Gastrocnemius medialis (tissue), 4 donors: ENCODE measurements at regions not wholly inside any gene's neighbourhood (a gene's known extent, or its start where the extent isn't known, plus 50 kb on each side); places are given as distances from the start of the nearest gene placed in this dataset.

ENCODE experiments used
- ATAC-seq, 2 donors: fragments of 150-250 bp; one replicate each; pipeline ENCODE4 v1.9.1; 2016
- DNase-seq, 2 donors: peaks; one replicate each; pipeline ENCODE4 v3.0.0-alpha.2; 2019
- H3K27ac ChIP-seq, 4 donors: fragments of 200-600 bp; sonication (generic); 1 replicate in 1 of 4; 2 replicates in 3 of 4; pipeline ENCODE4 v1.5.1; 2016 to 2018; ENCODE audit warnings: mild to moderate bottlenecking in 2 of 4, moderate library complexity in 1 of 4
- H3K27me3 ChIP-seq, 3 donors: fragments of 200-600 bp; sonication (generic) in 2 of 3; 1 replicate in 1 of 3; 2 replicates in 2 of 3; pipeline versions ENCODE4 v1.5.1 to v1.6.0; 2016 to 2019; ENCODE audit warnings: mild to moderate bottlenecking in 1 of 3, moderate library complexity in 1 of 3
- H3K36me3 ChIP-seq, 2 donors: fragments of 200-600 bp; sonication (generic) in 1 of 2; one replicate each; pipeline ENCODE4 v1.5.1; 2017 to 2018
- H3K4me1 ChIP-seq, 2 donors: fragments of 200-600 bp; sonication (generic) in 1 of 2; one replicate each; pipeline ENCODE4 v1.5.1; 2016 to 2017; ENCODE audit warnings: mild to moderate bottlenecking in 2 of 2
- H3K4me3 ChIP-seq, 4 donors: fragments of 200-600 bp; sonication (generic) in 3 of 4; 1 replicate in 1 of 4; 2 replicates in 3 of 4; pipeline ENCODE4 v1.5.1; 2016 to 2019; ENCODE audit warnings: mild to moderate bottlenecking in 2 of 4
- H3K9me3 ChIP-seq, 3 donors: fragments of 200-600 bp; sonication (generic) in 2 of 3; 1 replicate in 1 of 3; 2 replicates in 2 of 3; pipeline ENCODE4 v1.5.1; 2016 to 2019
- CTCF ChIP-seq, 5 experiments: fragments of 450-650 bp in 3 of 5; fragments of 200-600 bp in 2 of 5; sonication (generic) in 2 of 5; IDR thresholded peaks in 4 of 5; conservative IDR thresholded peaks in 1 of 5; 1 replicate in 4 of 5; 2 replicates in 1 of 5; pipeline ENCODE4 v1.5.1; 2016 to 2019; ENCODE audit warnings: antibody characterized with exemption in 5 of 5, mild to moderate bottlenecking in 3 of 5, moderate library complexity in 3 of 5
- POLR2A ChIP-seq, 2 donors: fragments of 450-650 bp; IDR thresholded peaks; one replicate each; pipeline ENCODE4 v1.6.1; 2017; ENCODE audit warnings: antibody characterized with exemption in 2 of 2, mild to moderate bottlenecking in 2 of 2, moderate library complexity in 2 of 2
- in situ Hi-C, 4 donors: fragments of 200-750 bp; cut with MboI; loops; one replicate each; pipeline versions ENCODE4 v1.15.0 to v1.8.0; 2017; ENCODE audit warnings: low sequenced_read_pairs in 4 of 4
- intact Hi-C: fragments of 100-400 bp; cut with DNase I; formaldehyde crosslinking; loops from one replicate; pipeline ENCODE4 v1.15.1; 2023; ENCODE audit warnings: low total_unique reads

GRCh38 chr21:27713154-27714109 is 746.5 kb upstream of the ADAMTS5 start:
- in situ Hi-C loops (loop anchor here (25.0 kb wide), 2 partner anchors 624 to 1024 kb away; no protein-coding TSS in a partner anchor), intact Hi-C loops (no loop called here)
- no peak overlapping the region for H3K27ac ChIP-seq
- ATAC-seq = no peak
- no peaks in the 10 kb centered on the region for H3K4me1 ChIP-seq
- no peak for TF ChIP-seq CTCF (IDR thresholded peaks at IDR 0.05 in 4 of 5, conservative IDR thresholded peaks at IDR 0.05 in 1 of 5)
- no peaks in the 10 kb centered on the region for H3K27me3 ChIP-seq
- H3K9me3 ChIP-seq = no peaks in the 10 kb centered on the region
- no peak overlapping the region for H3K4me3 ChIP-seq
- no peak for DNase-seq
- no peaks in the 10 kb centered on the region for H3K36me3 ChIP-seq

GRCh38 chr21:27704567-27705166 is 737.8 kb upstream of the ADAMTS5 start:
- H3K9me3 ChIP-seq = no peaks in the 10 kb centered on the region
- TF ChIP-seq POLR2A (IDR thresholded peaks at IDR 0.05) (no peak), CTCF (IDR thresholded peaks at IDR 0.05 in 4 of 5, conservative IDR thresholded peaks at IDR 0.05 in 1 of 5) (no peak)
- no peaks in the 10 kb centered on the region for H3K36me3 ChIP-seq
- H3K27ac ChIP-seq = no peak overlapping the region
- H3K27me3 ChIP-seq = no peaks in the 10 kb centered on the region
- ATAC-seq = no peak
- DNase-seq = no peak
- intact Hi-C loops = loop anchor here (10.0 kb wide), 2 partner anchors 630 to 930 kb away; no protein-coding TSS in a partner anchor
- in situ Hi-C loops = loop anchor here (5.0 to 25.0 kb wide), 7 partner anchors 140 to 1040 kb away; no protein-coding TSS in a partner anchor
- peaks cover 0 to 7% of the 10 kb centered on the region in 2 donors for H3K4me1 ChIP-seq
- H3K4me3 ChIP-seq = no peak overlapping the region

GRCh38 chr21:27703791-27704190 is 736.9 kb upstream of the ADAMTS5 start:
- intact Hi-C loops = loop anchor here (10.0 kb wide), 2 partner anchors 631 to 929 kb away; no protein-coding TSS in a partner anchor

More at GRCh38 chr21:27703791-27704190, 736.9 kb upstream of the ADAMTS5 start:
- DNase-seq (no peak), ATAC-seq (no peak)
- Histone ChIP-seq H3K9me3 (no peaks in the 10 kb centered on the region), H3K27ac (no peak overlapping the region), H3K4me1 (peaks cover 0 to 7% of the 10 kb centered on the region in 2 donors), H3K4me3 (no peak overlapping the region), H3K36me3 (no peaks in the 10 kb centered on the region), H3K27me3 (no peaks in the 10 kb centered on the region)
- no peak for TF ChIP-seq POLR2A (IDR thresholded peaks at IDR 0.05)
- TF ChIP-seq CTCF (IDR thresholded peaks at IDR 0.05 in 4 of 5, conservative IDR thresholded peaks at IDR 0.05 in 1 of 5) = no peak
- in situ Hi-C loops = loop anchor here (5.0 to 25.0 kb wide), 7 partner anchors 139 to 1041 kb away; no protein-coding TSS in a partner anchor
